Superior temporal gyrus (tissue), 1 donor: ENCODE measurements at regions not wholly inside any gene's neighbourhood (a gene's known extent, or its start where the extent isn't known, plus 50 kb on each side); places are given as distances from the start of the nearest gene placed in this dataset.

ENCODE experiments used
- DNase-seq: peaks from one replicate; pipeline ENCODE4 v3.0.0-alpha.2; 2016; ENCODE audit errors: extremely low spot score

DNA sequence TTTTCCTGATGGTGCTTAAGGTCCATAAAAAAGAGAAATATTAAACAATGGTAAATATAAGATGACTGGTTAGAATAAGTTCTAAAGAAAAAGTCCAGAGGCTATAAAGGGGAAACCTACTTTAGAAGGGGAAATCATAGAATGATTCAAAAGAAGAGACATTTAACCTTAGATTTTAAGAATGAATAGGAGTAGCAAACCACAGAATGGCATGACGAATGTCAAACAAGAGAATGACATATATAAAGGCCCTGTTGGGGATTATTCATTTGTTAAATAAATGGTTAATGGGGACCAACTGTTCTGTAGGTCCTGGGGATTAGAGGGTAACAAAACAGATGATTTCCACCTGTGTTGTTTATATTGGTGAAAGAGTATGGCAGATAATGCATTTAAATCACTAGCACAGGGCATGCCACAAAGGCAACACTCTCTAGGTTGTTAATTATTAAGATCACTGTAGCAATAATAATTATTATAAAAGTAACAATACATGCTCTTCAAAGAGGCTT lies 495.2 kb upstream of the GRIA1 start:
- no peak for DNase-seq

DNA sequence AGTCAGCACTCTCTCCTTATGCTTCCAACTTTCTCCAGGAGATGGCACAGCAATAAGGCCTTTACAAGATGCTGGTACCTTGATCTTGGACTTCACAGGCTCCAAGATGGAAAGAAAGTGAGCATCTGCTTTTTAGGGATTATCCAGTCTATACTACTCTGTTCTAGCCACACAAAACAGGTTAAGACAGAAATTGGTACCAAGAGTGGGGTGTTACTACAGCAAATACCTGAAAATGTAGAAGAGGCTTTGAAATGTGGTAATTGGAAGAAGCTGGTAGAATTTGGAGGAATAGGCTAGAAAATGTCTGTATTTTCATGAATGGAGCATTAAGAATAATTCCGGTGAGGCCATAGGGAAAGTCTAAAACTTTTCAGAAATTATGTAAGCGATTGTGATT lies 484.8 kb upstream of the GRIA1 start:
- DNase-seq: no peak

DNA sequence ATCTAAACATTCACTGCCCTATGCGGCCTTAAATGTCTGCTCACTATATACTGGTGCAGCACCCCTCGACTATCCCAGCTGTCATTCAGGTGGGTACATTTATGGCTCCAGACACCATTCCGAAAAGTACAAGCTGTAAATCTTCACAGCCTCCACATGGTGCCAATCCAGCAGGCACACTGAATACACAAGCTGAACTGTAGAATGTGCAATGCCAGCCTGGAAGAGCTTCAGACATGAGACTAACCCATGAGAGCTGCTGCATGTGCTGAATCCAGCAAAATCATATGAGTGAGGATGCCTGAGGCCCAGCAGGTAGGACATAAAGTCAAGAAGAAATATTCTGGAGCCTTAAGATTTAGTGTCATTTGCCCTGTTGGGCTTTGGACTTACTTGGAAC lies 483.8 kb upstream of the GRIA1 start:
- DNase-seq: no peak

DNA sequence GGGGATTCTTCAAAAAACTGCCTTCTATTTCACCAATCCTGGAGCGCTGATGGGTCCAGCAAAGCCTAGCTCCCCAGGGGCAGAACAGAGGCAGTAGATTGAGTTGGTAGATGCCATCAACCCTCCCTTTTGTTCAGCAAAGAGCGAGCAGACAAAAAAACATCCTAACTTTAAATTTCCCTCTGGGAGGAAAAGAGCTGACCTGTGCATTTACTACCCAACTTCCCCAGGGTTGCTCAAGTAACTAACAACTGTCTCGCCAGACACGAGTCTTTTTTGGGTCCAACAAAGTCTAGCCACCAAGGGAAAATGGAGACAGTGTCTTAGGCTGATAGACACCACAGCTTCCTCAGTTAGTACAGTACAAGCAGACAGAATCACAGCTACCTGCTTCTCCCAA lies 476.3 kb upstream of the GRIA1 start:
- DNase-seq: no peak

DNA sequence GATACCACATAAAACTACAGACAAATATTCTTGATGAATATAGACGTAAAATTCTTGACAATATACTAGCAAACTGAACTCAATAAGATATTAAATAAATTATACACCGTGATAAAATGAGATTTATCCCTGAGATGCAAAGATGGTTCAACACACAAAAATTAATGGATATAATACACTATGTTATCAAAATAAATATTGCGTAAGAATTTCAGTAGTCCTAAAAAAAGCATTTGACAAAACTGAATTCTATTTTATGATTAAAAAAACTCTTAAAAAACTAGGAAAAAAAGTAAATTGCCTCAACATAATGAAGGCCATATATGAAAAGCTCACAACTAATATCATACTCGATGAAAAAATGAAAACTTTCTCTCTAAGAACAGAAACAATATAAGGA lies 472.3 kb upstream of the GRIA1 start:
- no peak for DNase-seq

DNA sequence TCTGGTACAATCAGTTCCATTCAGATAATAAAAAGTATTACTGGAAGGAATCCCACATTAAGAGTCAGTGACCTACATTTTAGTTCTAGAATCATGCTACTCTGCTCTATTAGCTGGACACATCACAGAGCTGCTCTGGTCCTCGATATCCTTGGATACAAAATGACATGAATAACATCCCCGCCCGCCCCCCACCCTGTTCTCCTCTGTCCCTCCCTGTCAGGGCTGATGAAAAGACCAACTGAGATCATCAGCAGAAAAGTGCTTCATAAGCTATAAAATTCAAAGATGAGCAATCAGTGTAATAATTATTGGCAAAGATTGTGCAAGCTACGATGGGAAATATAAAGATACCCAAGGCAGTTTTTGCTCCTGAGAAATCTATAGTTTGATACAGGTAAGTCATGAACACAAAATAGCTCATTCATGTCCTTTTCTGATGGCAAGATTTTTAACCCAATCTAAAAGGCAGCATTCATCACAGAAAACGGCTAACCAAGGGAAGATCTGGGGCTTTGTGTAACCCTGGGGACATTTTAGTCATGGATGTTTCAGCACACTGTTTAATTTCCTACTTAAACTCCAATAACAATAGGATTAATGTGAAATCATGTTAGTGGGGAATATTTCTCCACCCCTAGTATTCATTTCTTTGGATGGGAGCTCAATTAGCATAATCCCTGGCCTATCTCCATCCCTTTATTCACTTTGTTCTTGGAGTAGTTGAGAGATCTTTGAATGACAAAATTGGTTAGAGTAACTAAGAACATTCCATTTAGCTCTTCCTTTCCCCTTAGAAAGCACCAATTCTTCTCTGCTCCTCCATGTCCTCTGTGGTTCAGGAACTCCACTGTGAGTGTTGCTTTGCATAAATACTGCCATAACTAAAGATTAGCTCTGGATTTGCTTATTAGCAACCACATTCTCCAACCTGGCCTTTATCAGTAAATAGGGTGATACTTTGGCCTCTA lies 459.4 kb upstream of the GRIA1 start:
- DNase-seq: no peak

DNA sequence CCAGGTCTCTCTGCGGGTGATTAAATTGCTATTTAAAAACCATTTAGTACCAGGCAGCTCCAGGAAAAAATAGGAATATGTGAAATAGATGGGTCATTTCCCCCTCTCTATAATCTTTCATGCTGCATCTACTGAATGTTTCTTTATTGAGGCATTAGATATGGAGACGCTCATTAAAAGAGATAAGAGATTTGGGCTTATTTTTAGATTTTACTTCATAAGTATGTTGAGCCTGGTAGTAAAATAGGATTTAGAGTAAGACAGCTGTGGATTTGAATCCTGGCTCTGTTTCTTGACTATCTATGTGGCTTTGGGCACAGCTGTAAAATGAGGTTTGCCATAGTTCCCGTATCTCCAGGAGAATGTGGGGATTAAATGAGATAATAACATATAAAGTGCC lies 451.0 kb upstream of the GRIA1 start:
- DNase-seq: no peak

DNA sequence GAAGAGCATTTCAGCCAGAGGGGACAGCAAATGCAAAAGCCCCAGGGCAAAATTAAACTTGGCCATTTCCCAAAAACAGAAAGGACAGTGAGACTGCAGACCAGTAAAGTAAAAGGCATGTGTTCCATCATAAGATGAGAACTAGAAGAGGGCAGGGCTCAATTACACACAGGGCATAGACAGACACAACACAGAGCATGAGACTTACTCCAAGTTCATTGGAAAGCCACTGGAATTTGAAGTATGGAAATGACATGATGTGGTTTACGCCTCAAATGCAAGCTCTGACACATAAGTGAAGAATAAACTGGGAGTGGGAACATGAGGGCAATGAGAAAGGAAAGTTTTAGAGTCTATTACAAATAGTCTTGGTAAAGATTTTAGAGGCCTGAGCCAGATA lies 446.6 kb upstream of the GRIA1 start:
- DNase-seq: no peak

DNA sequence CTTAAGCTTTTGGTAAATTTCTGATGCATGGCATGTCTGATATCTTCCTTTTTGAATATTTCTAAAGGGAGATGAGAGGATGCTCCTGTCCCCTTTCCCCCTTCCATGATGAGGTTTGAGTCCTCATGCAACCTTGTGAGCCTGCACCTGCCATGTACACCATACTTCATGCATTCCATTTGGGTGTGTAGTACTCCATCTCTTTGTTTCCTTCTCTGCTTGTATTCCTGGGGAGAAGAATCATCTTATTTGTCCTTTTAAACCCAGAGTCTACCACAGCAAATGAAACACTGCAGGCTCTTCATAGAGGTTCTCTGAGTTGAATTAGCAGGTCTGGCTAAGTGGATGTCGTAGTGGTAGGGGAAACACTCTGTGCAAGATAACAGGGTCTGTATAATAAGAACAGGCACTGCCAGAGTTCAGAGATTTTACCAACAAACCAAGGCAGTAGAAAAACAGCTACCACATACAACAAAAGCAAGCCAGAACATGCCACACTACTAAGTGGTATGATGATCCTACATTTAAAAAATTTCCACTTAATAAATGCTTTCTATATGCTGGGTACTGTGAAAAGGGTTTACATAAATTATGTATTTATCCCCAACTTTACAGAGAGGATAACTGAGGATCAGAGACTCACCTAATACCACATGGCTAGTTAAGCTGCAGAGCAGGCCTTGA lies 439.8 kb upstream of the GRIA1 start:
- no peak for DNase-seq

DNA sequence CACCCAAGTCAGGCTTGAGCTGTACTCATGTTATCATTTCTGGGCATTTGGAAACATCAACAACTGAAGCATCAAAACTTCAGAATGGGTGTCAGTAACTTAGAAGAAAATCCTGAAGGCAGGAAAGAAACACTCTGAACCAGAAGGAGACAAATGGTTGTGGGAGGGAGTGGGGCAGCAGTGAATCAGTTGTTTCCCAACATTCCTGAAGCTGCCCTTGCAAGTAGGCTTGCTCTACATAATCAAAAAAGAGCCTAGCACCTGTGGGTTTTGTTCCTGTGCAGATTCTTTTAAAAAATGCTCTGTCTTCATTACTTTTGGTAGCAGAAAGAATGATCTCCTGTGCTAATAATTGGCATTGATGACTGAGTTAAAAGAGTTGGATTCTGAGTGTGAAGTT lies 424.2 kb upstream of the GRIA1 start:
- no peak for DNase-seq

DNA sequence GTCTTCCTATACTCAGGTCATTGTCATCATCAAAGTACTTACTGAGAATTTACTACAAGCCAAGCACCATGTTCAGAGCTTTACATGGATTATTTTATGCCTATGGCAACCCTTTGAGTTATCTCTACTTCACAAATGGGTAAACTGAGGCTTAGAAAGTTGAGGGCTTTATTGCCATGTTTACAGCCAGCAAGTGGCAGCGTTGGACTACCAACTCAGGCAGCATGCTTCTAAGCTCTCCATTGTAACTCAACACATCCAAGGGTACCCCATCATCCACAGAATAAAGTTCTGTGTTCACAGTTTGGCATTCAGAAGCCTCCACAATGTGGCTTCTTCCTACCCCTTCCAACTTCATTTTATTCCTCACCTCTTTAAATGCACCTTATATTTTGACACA lies 422.6 kb upstream of the GRIA1 start:
- DNase-seq: no peak

DNA sequence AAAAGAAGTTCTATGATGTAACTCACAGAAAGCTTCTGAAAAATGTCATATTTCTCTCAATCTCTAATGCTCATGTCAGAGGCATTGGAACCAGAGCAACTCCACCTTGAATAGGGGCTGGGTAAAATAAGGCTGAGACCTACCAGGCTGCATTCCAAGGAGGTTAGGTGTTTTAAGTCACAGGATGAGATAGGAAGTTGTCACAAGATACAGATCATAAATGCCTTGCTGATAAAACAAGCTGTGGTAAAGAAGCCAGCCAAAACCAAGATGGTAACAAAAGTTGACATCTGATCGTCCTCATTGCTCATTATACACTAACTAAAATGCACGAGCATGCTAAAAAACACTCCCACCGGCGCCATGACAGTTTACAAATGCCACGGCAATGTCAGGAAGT lies 411.1 kb upstream of the GRIA1 start:
- DNase-seq: no peak

DNA sequence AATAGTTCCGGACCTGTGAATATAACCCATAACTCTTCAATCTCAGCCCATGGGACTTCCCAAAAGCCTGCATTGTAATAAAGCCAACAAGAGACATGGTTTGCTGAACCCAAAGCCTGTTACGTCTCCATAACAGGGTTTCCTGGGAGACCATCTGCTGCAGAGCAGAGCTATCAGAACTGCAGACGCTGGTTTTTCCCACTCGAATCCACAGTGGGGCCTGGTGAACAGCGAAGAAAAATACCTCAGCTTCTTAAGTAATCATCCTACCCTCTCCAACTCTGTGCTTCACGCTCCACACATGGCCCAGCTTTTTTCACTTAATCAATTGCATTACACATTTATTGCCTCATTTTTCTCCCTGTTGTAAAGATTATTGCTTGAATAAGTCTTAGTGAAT lies 409.5 kb upstream of the GRIA1 start:
- DNase-seq: no peak

DNA sequence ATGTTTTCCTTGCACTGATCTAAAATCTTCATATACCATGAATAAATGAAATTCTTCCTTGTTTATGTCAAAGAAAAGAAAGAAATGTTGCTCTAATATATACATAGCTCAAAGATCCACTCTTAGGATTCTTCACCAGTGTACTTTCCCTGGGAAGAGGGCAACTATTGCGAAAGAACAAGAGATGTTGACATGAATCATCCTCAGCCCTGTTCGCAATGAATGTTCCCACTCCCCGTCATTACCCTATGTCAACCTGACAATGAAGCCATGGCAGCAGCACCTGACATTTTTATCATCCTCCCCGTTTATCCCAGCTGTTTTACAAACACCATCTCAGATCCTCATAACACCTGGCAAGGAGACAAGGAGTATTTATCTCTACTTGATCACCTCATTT lies 409.1 kb upstream of the GRIA1 start:
- no peak for DNase-seq

DNA sequence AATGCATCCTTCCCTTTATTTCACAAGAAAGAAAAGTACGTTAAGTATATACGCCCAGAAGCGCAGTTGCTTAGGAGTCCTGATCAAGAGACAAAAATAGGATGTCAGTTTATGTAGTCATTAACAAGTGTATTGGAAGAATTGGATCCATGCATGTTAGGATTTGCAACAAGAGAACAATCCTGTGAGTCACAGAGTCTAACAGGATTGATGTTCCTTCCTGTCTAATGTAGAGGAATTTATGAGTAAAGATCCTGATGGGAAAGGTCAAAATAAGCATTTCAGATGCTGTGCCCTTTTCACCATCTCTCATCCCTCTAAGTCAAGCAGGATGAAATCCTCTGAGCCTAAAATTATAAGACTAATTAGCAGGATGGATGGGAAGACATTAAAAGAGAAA lies 406.0 kb upstream of the GRIA1 start:
- no peak for DNase-seq

DNA sequence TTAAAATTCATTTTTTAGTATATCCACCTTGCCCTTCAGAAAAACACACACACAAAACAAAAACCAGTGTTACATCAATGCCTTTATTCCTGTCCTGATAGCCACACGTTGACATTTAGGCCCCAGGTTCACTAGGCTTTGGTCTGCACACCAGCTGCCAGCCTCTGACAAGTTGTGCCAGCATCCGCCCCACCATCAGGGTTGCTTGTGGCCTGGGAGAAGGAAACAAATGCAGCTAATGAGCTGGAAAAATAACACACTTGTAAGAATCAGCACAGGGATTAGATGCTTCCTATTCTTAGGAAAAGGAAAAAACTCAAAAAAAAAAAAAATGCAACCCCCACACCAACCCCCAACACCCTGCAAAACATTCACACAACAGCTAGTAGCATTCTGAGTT lies 404.0 kb upstream of the GRIA1 start:
- DNase-seq: no peak

DNA sequence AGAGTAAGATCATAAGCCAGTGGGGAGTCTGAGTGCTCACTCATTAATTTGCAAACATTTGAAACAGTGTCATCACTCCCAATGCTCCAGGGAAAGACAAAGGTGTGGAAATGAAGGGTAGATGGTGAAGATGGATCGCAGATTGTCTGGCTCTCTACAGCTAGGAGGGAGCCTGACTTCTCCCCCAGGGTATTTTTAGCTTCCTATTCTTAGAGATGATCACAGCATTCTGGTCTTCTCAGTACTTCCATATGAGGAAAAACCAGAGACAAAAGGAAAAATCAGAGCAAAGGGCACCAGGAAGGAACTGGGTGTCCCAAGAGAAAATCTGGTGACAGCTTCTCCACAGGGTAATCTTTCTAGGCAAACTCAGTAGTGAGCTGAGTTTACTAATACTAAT lies 401.9 kb upstream of the GRIA1 start:
- DNase-seq: no peak

DNA sequence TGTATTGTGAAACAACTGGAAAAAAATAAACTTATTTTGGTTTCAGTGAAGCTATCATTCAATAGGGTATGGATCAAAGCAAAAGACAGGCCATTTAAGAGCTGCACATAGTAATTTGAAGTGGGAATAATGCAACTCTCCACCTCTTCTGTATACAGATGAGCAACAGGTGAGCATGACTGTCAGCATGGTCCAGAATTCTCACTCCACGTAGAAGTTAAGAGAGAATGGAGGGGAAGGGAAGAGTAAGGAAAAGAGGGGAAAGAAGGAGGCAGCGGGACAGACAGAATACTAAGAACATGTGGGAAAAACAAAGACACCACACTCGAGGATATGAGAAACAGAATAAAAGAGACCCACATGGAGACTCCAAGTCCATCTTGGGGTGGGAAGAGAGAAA lies 396.1 kb upstream of the GRIA1 start:
- no peak for DNase-seq

DNA sequence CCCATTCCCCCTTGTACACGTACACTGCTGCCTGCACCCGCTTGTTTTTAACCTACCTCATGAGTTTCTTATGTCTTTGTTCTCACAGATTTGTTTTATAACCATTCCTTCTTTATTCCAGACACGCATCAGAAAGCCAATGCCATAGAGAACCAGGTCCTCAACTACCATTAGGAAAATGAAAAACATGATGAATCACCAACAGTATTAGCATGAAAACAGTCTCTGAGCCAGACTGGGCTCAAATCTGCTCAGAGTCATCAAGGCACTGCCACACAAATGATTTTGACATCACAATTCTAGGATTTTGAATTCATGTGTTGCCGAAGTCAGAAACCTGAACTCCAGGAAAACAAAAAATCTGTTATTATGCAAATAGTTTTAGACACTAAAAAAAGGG lies 394.1 kb upstream of the GRIA1 start:
- no peak for DNase-seq

DNA sequence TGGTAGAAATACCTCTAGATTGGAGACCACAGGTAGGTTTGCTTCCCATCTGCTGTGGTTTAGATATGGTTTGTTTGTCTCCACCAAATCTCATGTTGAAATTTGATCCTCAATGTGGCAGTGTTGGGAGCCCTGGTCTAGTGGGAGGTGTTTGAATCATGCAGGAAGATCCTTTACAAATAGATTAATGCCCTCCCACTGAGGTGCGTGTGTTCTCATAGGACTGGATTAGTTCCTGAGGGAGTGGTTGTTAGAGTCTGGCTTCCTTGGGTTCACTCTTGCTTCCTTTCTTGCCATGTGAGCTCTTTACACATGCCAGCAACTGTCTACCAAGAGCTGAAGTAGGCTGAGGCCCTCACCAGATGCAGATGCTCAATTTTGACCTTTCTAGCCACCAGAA lies 391.1 kb upstream of the GRIA1 start:
- DNase-seq: no peak

DNA sequence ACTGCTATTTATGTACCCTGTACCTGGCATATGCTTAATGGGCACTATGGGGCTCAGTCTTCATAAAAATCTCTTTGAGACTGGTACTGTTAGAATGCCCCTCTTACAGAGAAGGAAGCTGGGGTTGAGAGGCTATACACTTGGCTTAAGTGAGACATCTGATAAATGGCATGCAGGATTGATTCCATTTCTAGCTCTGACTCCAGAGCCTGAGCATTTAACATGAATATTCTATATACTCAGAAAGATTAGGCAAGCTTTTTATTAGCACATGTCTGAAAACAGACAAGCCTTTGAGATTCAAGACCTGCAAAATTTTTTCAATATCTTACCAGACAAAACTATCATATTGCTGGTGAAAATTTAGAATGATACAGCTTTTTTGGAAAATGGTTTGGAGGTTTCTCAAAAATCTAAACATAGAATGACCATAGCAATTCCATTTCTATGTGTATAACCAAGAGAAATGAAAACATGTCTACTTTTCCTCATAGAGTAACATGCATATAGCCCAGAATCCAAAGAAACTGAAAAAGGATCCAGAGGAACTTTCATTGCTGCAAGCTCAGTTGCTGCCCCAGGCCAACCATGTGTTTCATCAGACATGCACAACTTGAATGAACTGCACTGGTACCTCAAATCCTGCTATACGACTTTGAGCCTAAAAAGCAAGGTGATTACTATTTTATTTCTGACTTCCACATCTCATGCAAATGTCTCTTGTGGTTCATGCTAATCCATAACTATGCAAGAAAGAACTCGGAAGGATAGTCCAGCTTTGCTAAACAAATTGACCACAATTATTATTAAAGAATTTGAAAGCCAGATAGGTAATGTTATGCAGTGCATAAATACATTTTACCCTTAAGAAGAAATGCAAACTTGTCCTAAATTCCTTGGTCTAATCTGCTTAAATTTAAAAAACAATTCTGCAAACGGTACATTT lies 389.0 kb upstream of the GRIA1 start:
- no peak for DNase-seq

DNA sequence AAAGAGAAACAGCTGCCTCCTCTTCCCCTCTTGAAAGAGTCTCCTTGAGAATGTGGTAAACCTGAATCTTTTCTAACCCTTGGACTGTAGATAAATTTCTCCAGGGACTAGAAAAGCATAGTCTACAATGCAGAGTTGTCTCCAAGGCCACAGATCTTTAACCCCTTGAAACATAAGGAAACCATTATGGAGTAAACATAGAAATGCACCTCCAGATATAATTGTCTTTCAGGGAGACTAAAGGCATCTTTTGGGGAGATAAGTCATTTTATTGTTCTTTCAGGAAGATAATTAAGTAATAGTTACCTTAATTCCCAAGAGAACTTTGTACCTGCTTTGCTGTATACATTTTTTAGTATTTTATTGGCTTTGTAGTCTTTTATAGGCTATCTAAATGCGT lies 373.6 kb upstream of the GRIA1 start:
- DNase-seq: no peak
